HCT116 (cell line): ENCODE measurements at regions not wholly inside any gene's neighbourhood (a gene's known extent, or its start where the extent isn't known, plus 50 kb on each side); places are given as distances from the start of the nearest gene placed in this dataset.

Source experiments
- ATAC-seq: fragments of 200-7000 bp; cut with Tn5 transposase; 2 replicates; pipeline ENCODE4 v1.9.1; 2020; ENCODE audit warnings: mild to moderate bottlenecking, moderate library complexity
- BruUV-seq: library from RNA; stranded (reverse); fragments of 400-500 nt; replicated peaks from 2 replicates; lab custom pipeline; 2021; lab: Mats Ljungman, UMichigan
- CTCF ChIA-PET: fragments of 300-600 bp; sonication (Branson Sonifier 250); formaldehyde crosslinking; loops from one replicate; lab custom pipeline; 2021; ENCODE audit warnings: antibody characterized with exemption; lab: Charles Lee
- POLR2A ChIA-PET: fragments of 300-600, 350-600 bp; sonication (Branson Sonifier 250); formaldehyde crosslinking; loops from one replicate; lab custom pipeline; 2021; ENCODE audit warnings: antibody characterized with exemption; lab: Charles Lee
- RAD21 ChIA-PET, 2 experiments: fragments of 300-600 bp; sonication (Branson Sonifier 250); formaldehyde crosslinking; loops; one replicate each; lab custom pipeline; 2023; ENCODE audit warnings: low total read pairs in 2 of 2; ENCODE audit not compliant: uncharacterized antibody in 2 of 2, unreplicated experiment in 2 of 2, low non-redundant PET in 1 of 2; lab: Charles Lee
- DNase-seq: peaks from one replicate; pipeline ENCODE4 v3.0.0-alpha.2; 2010; ENCODE audit warnings: low read depth, low spot score
- H2AFZ ChIP-seq: fragments of 200-600 bp; shearing (Covaris generic), sonication (generic); 2 replicates; pipeline ENCODE4 v1.6.1; 2017; ENCODE audit warnings: low read depth, mixed run types, mixed read lengths, antibody characterized with exemption, low read length; ENCODE audit not compliant: poor library complexity, severe bottlenecking
- H3K27ac ChIP-seq: 2 replicates; pipeline ENCODE4 v1.5.1; 2012; ENCODE audit warnings: low read depth, low read length
- H3K27me3 ChIP-seq: fragments of 200-600 bp; sonication (generic); 2 replicates; pipeline ENCODE4 v1.6.1; 2016; ENCODE audit warnings: mixed run types, low read length, mixed read lengths; ENCODE audit not compliant: insufficient read depth
- H3K36me3 ChIP-seq, 2 experiments: fragments of 200-500 bp in 1 of 2; fragments of 200-600 bp in 1 of 2; sonication (Bioruptor generic) in 1 of 2; sonication (generic) in 1 of 2; 2 replicates each; pipeline versions ENCODE4 v1.5.1 to v1.6.1; 2014 to 2016; ENCODE audit warnings: low read length in 2 of 2, inconsistent platforms in 1 of 2, mixed read lengths in 1 of 2, mixed run types in 1 of 2; ENCODE audit not compliant: insufficient read depth in 2 of 2, control insufficient read depth in 1 of 2
- H3K4me1 ChIP-seq, 2 experiments: fragments of 200-600 bp in 1 of 2; sonication (generic) in 1 of 2; 2 replicates each; pipeline versions ENCODE4 v1.5.1 to v1.6.1; 2012 to 2017; ENCODE audit warnings: low read length in 2 of 2, inconsistent platforms in 1 of 2, mild to moderate bottlenecking in 1 of 2, mixed read lengths in 1 of 2, mixed run types in 1 of 2, moderate library complexity in 1 of 2; ENCODE audit not compliant: insufficient read depth in 2 of 2, control insufficient read depth in 1 of 2
- H3K4me2 ChIP-seq: fragments of 200-600 bp; sonication (generic); 2 replicates; pipeline ENCODE4 v1.6.1; 2017; ENCODE audit warnings: mixed run types, low read length, mixed read lengths
- H3K4me3 ChIP-seq, 2 experiments: fragments of 200-600 bp in 1 of 2; sonication (generic) in 1 of 2; replicated peaks in 1 of 2; 2 replicates each; pipeline ENCODE4 v1.5.1; 2011 to 2016; ENCODE audit warnings: low read length in 2 of 2, control low read depth in 1 of 2, low read depth in 1 of 2, mild to moderate bottlenecking in 1 of 2, mixed read lengths in 1 of 2, mixed run types in 1 of 2
- H3K79me2 ChIP-seq: fragments of 200-600 bp; sonication (generic); 2 replicates; pipeline ENCODE4 v1.6.1; 2017; ENCODE audit warnings: mild to moderate bottlenecking, mixed run types, low read length, moderate library complexity, mixed read lengths; ENCODE audit not compliant: insufficient read depth
- H3K9ac ChIP-seq: fragments of 200-600 bp; sonication (generic); 2 replicates; pipeline ENCODE4 v1.6.1; 2016; ENCODE audit warnings: low read length, mixed read lengths
- H3K9me2 ChIP-seq: fragments of 200-600 bp; sonication (generic), shearing (Covaris generic); 2 replicates; pipeline ENCODE4 v1.6.1; 2017; ENCODE audit warnings: mixed run types, mild to moderate bottlenecking, moderate library complexity; ENCODE audit not compliant: insufficient read depth
- H3K9me3 ChIP-seq, 2 experiments: fragments of 200-500 bp in 1 of 2; fragments of 200-600 bp in 1 of 2; sonication (Bioruptor generic) in 1 of 2; sonication (generic) in 1 of 2; 2 replicates each; pipeline ENCODE4 v1.6.1; 2014 to 2017; ENCODE audit warnings: low read length in 2 of 2, mixed read lengths in 2 of 2, inconsistent platforms in 1 of 2, low read depth in 1 of 2, mild to moderate bottlenecking in 1 of 2, mixed run types in 1 of 2, moderate library complexity in 1 of 2; ENCODE audit not compliant: control insufficient read depth in 1 of 2, insufficient read depth in 1 of 2
- H4K20me1 ChIP-seq: fragments of 200-600 bp; sonication (generic), shearing (Covaris generic); 2 replicates; pipeline ENCODE4 v1.6.1; 2017; ENCODE audit warnings: mixed run types, mild to moderate bottlenecking, moderate library complexity; ENCODE audit not compliant: insufficient read depth
- CBX3 ChIP-seq: IDR thresholded peaks from 2 replicates; pipeline ENCODE4 v1.6.1; 2012; ENCODE audit warnings: low read depth
- CEBPB ChIP-seq: IDR thresholded peaks from 2 replicates; pipeline ENCODE4 v1.6.1; 2012; ENCODE audit warnings: low read depth
- EGR1 ChIP-seq: IDR thresholded peaks from 2 replicates; pipeline ENCODE4 v1.6.1; 2012; ENCODE audit warnings: low read depth
- ELF1 ChIP-seq: IDR thresholded peaks from 2 replicates; pipeline ENCODE4 v1.6.1; 2012; ENCODE audit warnings: low read depth, borderline replicate concordance
- EZH2 ChIP-seq: fragments of 200-600 bp; sonication (generic); IDR thresholded peaks from 2 replicates; pipeline ENCODE4 v1.6.1; 2017; ENCODE audit warnings: antibody characterized with exemption, mixed run types
- FOSL1 ChIP-seq: IDR thresholded peaks from 2 replicates; pipeline ENCODE4 v1.6.1; 2012; ENCODE audit warnings: low read depth
- POLR2AphosphoS5 ChIP-seq: IDR thresholded peaks from 2 replicates; pipeline ENCODE4 v1.6.1; 2011; ENCODE audit warnings: mild to moderate bottlenecking, low read depth, low read length, moderate library complexity
- RAD21 ChIP-seq: IDR thresholded peaks from 2 replicates; pipeline ENCODE4 v1.6.1; 2012; ENCODE audit warnings: low read depth, mild to moderate bottlenecking
- YY1 ChIP-seq: IDR thresholded peaks from 2 replicates; pipeline ENCODE4 v1.6.1; 2011; ENCODE audit warnings: low read length, low read depth, moderate library complexity, mild to moderate bottlenecking; ENCODE audit not compliant: insufficient replicate concordance; ENCODE audit errors: extremely low read depth
- ZFX ChIP-seq: fragments of 450-650 bp; IDR thresholded peaks from 2 replicates; pipeline ENCODE4 v1.6.1; 2017
- ZNF274 ChIP-seq: fragments of 200-500 bp; sonication (Bioruptor generic); IDR thresholded peaks from 2 replicates; pipeline ENCODE4 v1.6.1; 2014; ENCODE audit warnings: mild to moderate bottlenecking, low read depth, low read length, inconsistent platforms
- intact Hi-C: fragments of 100-400 bp; cut with micrococcal nuclease; formaldehyde crosslinking; loops from 2 replicates; pipeline ENCODE4 v1.10.0; 2022
- TF ChIP-seq, protein P1 (sequence below): IDR thresholded peaks from 2 replicates; pipeline ENCODE4 v1.6.1; 2012
- TF ChIP-seq, protein P2 (sequence below): IDR thresholded peaks from 2 replicates; pipeline ENCODE4 v1.6.1; 2012; ENCODE audit warnings: low read depth

DNA sequence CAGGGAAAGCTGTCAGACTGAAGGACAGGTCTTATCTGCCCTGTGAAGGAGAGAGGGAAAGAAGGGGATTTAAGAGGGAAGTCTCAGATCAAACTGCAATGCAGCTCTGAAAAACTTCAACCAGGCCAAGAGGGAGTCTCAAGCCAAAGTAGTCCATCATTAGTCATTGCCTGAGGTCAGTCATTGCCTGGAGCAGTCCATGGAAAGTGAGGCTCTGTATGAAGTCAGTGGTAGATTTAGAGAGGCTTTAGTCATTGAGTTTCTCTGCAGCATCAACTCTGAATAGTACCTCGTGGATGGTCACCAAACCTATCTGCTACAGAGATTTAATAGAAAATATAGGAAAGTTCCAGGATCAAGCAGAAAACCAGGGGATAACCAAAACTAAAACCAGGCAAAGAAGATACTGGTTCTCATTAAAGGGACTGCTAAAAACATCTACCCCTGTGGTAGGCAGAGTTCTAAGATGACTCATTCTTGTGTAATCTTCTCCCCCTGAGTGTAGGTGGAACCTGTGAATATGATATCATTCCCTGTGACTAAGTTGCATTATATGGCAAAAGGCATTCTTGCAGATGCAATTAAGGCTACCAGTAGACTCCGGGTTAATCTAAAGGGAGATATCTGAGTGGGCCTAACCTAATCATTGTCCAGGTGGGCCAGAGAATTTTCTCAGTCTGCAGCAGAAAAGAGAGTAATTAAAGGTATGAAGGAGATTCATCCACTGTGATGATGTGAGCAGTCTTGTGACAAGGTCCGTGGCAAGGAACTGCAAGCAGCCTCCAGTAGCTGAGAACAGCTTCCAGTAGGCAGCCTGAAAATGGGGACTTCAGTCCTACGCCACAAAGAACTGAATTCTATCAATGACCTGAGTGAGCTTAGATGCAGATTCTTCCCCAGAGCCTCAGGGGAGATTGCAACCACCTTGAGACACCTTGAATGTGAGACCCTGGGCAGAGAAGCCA is 123.1 kb downstream of the GALC start:
- no peaks in the 10 kb centered on the region for H3K27me3 ChIP-seq
- TF ChIP-seq, protein P1, sequence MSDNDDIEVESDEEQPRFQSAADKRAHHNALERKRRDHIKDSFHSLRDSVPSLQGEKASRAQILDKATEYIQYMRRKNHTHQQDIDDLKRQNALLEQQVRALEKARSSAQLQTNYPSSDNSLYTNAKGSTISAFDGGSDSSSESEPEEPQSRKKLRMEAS = no peak
- TF ChIP-seq POLR2AphosphoS5 = no peak
- TF ChIP-seq, protein P2, sequence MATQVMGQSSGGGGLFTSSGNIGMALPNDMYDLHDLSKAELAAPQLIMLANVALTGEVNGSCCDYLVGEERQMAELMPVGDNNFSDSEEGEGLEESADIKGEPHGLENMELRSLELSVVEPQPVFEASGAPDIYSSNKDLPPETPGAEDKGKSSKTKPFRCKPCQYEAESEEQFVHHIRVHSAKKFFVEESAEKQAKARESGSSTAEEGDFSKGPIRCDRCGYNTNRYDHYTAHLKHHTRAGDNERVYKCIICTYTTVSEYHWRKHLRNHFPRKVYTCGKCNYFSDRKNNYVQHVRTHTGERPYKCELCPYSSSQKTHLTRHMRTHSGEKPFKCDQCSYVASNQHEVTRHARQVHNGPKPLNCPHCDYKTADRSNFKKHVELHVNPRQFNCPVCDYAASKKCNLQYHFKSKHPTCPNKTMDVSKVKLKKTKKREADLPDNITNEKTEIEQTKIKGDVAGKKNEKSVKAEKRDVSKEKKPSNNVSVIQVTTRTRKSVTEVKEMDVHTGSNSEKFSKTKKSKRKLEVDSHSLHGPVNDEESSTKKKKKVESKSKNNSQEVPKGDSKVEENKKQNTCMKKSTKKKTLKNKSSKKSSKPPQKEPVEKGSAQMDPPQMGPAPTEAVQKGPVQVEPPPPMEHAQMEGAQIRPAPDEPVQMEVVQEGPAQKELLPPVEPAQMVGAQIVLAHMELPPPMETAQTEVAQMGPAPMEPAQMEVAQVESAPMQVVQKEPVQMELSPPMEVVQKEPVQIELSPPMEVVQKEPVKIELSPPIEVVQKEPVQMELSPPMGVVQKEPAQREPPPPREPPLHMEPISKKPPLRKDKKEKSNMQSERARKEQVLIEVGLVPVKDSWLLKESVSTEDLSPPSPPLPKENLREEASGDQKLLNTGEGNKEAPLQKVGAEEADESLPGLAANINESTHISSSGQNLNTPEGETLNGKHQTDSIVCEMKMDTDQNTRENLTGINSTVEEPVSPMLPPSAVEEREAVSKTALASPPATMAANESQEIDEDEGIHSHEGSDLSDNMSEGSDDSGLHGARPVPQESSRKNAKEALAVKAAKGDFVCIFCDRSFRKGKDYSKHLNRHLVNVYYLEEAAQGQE = no peak
- no peak for TF ChIP-seq CBX3
- TF ChIP-seq ZNF274 = no peak
- no peak for TF ChIP-seq EZH2
- TF ChIP-seq EGR1 = no peak
- TF ChIP-seq ELF1 = no peak
- no peak for TF ChIP-seq RAD21
- no peak for TF ChIP-seq FOSL1
- no peak for TF ChIP-seq ZFX
- TF ChIP-seq YY1 = no peak
- no peak for TF ChIP-seq CEBPB
- no peaks in the 10 kb centered on the region for H4K20me1 ChIP-seq
- H3K4me3 ChIP-seq = no peak overlapping the region
- no TSS peak for BruUV-seq
- H3K4me2 ChIP-seq = no peak overlapping the region
- H3K79me2 ChIP-seq = no peaks in the 10 kb centered on the region
- H2AFZ ChIP-seq = no peak overlapping the region
- H3K27ac ChIP-seq = no peak overlapping the region
- no peaks in the 10 kb centered on the region for H3K9me2 ChIP-seq
- H3K4me1 ChIP-seq = no peaks in the 10 kb centered on the region
- H3K36me3 ChIP-seq = no peaks in the 10 kb centered on the region
- H3K9ac ChIP-seq = no peak overlapping the region
- ChIA-PET CTCF (no interaction called here), POLR2A (no interaction called here), RAD21 (no interaction called here)
- DNase-seq (no peak), ATAC-seq (no peak)
- H3K9me3 ChIP-seq = peaks cover 4 to 19% of the 10 kb centered on the region in 2 experiments; a peak in 2 of 4 replicates
- intact Hi-C loops = no loop called here
